Amniotic epithelial cell (primary cell): ENCODE measurements at regions not wholly inside any gene's neighbourhood (a gene's known extent, or its start where the extent isn't known, plus 50 kb on each side); places are given as distances from the start of the nearest gene placed in this dataset.
A peak's percentile ranks its signal among the peaks of the same experiment; 100 is the strongest.

Source experiments
- DNase-seq: peaks from one replicate; pipeline ENCODE4 v3.0.0-alpha.2; 2010; ENCODE audit warnings: low read depth

DNA sequence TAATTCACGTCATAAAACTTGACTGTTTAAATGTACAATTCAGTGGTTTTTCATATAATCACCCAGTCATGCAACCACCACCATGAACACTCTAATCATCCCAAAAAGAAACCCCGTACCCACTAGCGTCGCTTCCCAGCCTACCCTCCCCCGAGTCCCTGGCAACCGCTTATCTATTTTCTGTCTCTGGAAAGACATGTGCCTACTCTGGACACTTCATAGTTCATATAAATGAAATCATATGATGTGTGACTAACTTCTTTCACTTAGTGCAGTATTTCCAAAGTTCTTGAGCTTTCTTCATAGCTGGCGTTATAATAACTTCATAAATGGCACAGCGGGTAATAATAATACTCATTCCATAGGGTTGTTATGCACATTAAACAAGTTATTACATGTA lies 215.2 kb downstream of the MYLK4 start:
- DNase-seq = no peak

DNA sequence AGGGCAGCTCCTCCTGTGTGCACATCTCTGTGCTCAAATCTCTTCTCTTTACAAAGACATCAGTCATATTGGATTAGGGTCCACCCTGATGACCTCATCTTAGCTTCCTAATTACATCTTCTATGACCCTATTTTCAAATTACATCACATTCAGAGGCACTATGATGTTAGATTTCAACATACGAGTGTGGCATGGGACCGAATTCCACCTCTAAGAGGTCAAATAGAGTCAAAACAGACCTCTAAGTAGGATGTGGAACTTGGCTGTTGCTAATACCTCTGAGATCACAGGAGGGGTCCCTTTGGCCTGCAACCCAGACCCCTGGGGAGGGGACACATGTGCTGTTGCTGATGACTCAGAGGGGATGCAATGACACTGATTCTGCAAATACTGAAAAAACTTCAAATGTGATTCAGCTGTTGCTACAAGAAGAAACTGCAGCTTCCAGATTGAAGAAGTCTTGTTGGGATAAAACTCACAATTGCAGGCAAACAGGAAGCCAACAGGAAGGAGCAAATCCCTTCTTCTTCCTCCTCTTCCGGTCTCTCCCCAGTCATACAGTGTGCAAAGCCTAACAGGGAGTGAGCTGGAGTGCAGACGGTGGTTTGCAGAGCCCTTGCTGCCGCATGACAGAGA lies 216.2 kb downstream of the MYLK4 start:
- DNase-seq = no peak

DNA sequence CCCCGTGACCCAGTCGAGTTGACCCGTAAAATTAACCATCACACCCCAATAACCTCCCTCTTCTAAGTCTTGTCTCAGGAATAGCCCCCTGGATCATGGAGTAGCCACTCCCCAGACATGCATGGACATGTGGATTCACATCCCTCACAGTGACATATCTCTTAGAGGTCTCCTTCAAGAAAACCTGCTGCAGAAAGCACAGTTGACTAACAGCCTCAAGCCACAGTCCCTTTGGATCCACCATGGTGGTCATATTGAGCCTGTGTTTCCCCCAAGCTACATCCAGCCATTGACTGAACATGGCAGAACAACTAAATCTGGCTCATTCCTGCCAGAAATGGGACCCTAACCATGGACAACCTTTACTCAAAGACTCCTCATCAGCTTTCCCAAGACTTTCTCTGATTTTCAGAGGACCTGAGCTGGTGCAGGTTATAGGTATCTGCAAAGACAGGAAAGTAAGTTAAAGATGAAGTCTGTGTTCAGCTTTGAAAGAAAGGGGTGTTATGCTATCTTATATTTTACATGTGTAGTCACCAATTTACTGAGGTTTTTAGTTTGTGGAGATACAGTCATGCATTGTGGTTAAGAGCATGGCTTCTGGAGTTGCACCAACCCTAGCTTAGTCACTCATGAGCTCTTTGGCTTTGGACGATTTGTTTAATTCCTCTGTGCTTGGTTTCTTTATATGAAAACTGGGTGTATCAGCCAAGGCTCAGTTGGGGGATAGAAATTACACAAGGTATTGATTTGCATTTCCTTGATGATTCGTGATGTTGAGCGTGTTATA lies 219.1 kb downstream of the MYLK4 start:
- peak; percentile 64 for DNase-seq

DNA sequence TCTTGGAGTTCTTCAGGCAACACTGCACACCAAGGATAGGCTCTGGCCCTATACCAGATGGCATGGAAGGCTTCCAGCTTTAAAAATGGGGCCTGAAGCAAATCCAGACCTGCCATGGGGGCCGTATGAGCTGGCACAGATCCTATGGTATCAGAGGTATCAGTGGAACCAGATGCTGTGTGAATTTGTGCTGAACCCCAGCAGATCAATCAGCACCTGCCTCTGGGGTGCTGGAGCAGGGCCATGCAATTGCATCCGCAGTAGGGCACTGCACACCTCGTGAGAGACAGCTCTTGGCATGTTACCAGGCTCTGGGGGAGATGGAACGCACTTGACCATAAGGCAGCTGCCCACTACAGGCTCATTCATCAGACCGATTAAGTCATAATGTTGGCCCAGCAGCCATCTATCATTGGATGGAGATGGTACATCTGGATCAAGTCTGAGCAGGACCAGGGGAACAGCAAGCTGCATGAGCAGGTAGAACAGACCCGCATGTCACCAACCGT lies 221.5 kb downstream of the MYLK4 start:
- no peak for DNase-seq

DNA sequence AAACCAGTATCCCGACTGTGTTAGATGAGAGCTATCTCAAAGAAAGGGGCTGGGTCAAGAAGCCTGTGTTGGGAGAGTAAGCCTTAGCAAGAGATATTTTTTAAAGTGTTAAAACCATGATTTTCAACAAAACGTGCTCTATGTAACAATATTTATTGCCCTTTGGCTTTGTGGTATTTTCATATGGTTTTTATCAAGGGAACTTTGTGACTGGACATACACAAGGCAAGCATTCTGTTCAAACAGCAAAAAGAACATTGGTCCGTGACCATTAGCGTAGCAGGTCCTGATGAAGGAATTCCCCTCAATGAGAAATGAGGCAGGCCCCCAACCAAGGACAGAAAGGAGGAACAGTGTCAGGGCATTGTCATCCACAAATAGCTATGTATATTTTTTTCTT lies 222.6 kb downstream of the MYLK4 start:
- DNase-seq = no peak

DNA sequence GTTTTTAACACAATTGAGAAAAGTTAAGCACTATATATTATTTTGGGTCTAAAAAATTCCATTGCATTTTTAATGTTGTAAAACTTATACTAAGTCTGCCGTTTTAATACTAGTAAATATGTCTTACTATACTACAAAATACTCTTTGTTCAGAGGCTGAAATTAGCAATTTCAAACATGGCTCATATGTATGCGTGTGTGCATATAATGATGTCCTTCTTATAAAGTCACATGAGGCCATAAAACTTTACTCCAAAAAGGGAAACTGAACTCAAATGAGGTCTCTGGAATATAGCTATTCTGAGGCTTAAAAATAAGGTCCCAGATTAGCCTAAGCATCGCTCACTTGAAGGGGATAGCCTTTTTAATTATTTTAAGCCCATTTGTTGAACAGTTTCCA lies 224.0 kb downstream of the MYLK4 start:
- no peak for DNase-seq

DNA sequence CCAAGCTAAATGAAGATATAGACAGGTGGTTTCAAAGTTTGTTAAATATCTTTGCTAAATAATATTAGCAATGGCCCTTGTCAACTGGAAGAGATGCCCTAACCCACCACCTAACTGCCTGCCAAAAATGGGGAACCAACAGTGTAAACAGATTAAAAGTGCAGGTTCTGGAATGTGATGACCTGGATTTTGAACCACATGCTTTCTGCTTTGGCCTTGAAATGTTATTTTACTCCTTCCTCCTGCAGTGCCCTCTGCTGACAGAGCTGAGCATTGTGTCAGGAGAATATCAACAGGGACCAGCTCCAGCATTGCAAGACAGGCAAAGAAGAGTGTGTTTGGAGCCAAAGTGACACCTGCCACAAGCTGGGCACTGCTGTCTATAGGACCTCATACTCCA lies 226.6 kb downstream of the MYLK4 start:
- no peak for DNase-seq

DNA sequence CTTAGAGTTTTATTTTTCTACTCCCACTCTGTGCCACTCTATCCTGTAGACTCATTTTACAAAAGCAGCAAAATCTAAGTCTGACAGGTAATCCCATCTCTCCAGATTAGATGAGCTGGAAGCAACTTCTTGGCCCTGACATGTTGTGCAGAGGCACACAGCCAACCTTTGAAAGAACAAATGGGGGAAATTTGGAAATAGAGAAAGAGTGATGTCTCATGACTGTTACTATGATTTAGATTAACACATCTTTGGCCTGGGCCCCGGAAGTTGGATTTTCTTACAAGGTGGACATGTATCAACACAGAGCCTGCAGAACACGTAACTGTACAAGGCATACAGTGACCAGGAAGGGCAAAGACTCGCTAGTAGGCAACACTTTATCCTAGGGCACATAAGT lies 227.7 kb downstream of the MYLK4 start:
- DNase-seq = no peak

DNA sequence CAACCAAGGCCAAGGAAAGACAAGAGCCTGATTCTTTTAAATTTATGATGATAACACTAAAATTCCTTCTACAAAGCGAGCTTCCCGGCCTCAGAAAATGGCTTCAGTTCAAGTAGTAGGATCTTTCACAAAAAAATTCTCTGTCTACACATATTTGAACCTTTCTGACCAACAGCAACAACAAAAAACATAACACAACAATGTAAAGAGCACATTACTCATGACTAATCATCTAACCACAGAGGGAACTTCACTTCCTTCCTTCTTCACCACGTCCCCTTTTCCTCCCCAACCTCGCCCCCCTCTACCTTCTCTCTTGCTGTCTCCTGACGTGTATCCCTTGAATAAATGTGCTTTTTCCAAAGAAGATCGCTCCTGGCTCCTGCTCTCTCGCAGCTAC lies 228.2 kb downstream of the MYLK4 start:
- no peak for DNase-seq

DNA sequence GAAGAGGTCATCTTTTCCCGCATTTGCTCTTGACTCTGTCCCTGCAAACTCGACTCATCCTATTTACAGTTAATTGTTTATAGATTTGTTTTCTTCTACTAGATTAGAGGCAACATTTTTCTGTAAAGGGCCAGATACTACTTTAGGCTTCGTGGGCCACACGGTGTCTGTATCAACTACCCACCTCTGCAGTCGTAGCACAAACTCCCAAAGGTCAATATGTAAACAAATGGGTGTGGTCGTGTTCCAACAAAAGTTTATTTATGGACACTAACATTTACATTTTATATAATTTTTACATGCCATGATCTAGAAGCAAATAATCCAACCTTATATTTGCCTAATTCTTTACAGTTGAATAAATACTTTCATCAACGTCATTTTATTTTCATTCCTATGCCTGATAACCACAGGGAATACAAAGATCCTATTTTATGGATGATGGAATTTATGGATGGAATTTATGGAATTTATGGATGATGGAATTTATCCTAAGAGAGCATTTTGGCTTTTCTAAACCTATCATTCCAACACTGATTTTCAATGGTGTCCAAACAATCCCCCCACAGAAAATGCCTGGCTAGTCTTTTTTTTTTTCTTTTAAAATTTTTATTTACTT lies 232.8 kb downstream of the MYLK4 start:
- no peak for DNase-seq

DNA sequence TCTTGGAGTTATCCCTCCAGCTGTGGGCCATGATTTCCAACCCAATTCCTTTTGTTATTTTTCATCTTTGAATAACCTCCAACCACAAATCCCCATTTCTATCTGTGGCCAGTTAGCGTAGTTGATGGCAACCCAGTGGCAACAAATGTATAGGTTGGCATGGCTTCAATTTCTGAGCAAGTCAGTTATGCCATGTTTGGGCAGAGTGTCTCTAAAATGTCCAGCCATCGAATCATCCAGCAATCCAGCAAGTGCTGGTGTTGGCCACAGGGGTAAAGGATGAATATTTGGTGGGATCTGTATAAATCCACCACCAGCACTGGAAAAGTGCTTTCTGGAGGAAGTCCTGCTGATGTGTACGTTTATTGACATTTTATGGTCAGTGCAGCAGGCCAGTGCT lies 233.3 kb downstream of the MYLK4 start:
- DNase-seq = no peak

DNA sequence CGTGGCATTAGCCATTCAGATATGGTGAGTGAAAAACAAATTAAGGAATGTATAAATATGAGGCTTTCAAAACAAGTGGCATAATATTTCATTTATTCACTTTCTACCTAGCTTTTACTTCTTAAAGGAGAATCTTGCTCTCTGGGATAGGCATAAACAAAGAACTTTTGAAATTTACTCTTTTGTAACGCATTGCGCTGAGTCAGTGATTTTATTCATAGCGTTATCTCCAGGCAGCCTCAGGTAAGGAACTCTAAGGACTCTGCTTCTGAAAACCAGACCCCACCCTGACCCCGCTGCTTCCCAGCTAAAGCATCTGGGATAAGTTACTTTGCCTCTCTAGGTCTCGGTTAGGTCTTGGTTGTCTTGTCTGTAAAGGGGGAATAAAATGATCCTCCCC lies 234.7 kb downstream of the MYLK4 start:
- DNase-seq = no peak

DNA sequence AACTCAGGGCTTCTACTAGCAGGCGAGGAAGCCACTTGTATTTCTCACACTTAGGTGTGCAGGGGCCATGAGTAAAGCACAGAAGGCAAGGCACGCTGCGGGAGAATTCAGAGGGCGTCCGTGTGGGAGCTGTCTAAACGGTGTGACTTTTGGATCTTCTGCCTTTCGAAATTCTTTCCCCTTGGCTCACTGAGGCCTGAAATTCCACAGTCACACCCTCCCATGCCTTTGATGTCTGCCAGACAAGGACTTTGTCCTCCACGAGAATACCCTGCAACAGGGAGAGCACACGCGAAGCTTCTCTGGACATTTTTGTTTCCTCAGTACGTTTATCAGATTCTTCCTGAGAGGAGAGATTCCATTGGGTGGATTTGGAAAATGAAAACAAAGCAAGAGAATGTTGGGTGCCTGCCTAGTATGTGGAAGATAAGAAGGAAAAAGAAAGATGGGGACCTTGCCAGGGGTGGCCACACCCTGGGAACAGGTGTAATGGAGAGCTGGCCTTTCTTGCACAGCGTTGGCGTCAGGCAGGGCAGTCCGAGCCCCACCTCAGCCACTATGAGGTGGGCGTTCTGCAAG lies 235.7 kb downstream of the MYLK4 start:
- DNase-seq = no peak

DNA sequence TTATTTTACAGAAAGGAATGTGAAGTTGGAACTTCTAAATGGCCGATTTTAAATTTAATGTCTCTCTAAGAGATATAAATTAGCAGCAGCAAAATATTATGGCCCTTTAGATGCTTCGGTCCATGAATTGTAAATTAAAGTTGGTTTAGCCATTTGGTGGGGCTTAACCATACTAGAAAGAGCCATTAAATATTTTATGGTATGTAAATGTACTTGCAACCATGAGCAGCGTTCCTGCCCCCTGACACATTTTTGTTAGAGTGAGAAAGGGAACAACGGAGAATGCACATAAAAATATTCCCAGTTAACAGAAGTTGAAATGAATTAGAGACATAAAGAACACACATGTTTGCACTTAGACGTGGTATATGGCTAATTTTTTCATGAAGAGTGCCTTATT lies 237.9 kb downstream of the MYLK4 start:
- DNase-seq = no peak

DNA sequence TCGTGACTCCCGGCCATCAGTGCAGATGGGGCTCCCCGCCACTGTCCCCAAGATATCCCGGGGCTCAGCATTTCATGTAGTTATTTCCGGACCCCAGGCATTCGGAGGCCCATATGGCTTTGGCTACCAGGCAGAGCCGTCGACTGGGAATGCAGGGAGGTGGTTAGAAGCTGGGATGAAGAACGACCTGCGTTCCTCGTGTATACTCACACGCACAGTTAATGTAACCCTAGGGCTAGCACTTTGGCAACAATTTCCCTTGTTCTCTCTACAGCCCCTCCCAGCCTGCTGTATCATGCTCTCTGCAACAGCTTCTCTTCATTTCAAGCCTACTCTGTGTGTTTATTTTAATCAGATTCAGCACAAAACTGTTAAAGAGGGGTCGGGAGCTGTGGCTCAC lies 240.4 kb downstream of the MYLK4 start:
- no peak for DNase-seq

DNA sequence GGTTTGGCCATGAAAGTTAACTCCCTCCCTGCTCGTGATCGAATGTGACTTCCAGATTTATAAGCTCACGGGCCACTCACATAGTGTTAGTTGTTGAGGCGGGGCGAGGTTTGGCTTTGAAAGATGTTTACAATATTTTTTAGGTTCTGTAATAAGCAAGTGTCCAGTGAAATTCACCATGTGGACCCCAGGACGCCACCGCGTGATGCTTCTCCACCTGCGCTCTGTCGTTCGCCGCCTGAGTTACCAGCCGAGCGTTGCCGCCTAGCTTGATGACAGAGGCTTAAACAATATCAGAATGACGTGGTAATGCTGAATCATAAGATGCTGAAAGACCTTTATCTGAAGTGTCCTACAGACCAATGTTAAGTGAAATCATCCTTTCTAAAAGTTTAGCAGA lies 241.0 kb downstream of the MYLK4 start:
- no peak for DNase-seq

DNA sequence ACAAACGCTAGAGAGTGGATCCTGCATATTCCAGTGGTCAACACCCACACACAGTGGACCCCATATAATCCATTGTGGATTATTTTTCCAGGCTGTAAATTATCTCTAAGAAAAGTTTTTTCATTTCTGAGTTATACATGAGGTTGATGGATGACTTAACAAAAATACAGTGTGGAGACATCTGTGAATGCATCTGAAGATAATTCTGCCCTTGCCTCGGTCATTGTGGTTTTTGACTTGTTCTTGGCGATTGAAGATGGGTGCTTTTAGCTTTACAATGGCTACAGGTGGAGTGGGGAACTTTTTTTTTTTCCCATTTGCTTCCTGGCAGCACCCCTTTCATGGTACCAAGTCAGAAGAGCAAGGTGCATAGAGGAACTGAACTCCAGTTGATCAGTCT lies 242.7 kb downstream of the MYLK4 start:
- DNase-seq = no peak

DNA sequence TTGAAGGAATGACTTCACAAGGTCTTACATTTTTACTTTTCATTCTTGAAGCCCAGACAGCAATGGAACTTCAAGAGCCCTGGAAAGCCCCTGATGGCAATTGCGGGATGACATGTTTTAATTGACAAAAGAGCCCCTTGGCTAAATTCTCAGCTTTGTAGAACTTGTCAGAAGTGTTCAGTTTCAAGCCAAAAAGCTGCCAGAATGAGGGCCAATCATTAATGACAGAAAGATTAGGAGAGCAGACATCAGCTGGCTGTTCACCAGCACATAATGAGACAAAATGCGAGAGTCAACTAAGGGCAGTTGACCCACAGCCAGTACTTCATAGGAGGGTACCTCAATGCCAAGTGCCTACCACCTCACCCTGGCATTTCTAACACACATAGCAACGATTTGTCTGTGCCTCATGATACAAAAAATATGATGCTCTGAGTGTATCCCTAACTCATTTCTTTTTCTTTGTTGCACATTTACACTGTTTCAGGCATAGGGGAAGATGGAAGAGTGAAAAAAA lies 243.1 kb downstream of the MYLK4 start:
- no peak for DNase-seq

DNA sequence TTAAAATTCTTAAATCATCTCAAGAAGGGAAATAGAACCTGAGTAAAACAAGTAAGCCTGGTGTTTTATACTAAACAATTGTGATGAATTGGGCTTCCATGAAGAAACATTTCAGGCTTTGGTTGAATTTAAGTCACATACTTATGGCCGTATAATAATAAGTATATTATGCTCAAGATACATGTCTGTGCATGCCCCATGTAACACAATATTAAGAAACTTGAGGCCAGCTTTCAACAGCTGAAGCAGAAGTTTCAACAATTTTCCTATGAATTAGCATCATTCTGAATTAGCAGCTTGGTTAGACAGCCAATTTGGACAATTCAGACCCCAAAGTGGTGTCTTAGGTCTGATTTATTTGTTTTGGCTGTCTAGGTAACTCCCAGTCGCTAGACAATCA lies 243.7 kb downstream of the MYLK4 start:
- no peak for DNase-seq

DNA sequence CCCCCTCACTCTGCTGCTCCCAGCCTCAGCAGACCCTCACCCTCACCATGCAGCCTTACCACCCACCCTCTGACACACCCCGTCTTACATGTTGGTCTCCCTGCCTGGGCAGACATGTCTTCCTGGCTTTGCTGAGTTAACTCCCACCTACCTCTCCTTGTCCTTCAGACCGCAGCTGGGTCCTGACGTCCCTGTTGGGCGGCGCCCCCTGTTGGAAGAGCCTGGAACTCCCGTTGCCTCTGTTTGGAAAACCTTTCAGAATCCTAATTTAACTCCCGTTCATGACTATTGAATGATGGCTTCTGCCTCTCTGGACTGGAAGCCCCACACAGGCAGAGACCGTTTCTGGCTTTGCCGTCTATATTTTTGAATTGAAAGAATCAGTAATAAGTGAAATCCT lies 245.1 kb downstream of the MYLK4 start:
- DNase-seq = no peak

DNA sequence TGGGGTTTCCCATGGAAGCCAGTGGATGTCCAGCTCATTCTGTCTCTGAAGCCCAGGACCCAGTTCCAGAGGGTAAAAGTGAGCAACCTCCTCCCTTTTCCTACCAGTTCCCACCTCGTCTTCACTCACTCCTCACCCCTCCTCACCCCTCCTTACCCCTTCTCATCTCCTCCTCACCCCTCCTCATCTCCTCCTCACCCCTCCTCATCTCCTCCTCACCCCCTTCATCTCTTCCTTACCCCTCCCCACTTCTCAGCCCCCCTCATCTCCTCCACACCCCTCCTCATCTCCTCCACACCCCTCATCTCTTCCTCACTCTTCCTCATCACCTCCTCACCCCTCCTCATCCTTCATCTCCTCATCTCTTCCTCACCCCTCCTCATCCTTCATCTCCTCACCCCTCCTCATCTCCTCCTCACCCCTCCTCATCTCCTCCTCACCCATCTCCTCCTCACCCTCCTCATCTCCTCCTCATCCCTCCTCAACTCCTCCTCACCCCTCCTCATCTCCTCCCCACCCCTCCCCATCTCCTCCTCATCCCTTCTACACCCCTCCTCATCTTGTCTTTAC lies 246.1 kb downstream of the MYLK4 start:
- DNase-seq = no peak

DNA sequence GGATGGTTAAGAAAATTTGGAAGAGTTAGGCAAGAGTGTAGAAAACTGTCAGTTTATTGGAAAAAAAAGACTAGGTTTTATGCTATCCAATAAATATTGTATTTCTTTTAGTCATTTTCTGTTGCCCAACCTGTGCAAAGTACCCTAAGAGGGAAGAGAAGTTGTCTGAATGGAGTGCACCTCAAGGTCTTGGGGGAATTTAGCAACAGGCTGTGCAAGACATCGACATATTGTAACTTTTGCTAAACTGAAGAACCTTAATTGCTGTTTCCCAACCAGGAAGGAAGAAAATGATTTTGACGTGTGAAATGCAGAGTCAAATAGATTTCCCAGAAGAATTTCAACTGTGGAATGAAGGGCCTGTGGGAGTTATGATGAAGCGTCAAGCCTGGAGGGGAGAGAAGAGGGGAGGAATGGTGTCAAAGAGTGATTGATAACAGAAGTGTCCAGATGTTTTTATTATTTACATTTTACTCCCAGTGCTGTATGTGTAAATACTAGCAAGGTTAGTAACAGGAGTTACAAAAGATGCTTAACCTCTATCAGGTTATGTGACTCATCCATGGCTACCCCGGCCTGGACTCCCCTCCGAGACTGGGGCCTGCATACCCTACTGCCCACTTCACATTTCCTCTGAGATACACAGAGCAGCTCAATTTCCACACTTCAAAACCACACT lies 246.8 kb downstream of the MYLK4 start:
- DNase-seq = peak; percentile 26
